GM23338 (cell line): ENCODE measurements at regions not wholly inside any gene's neighbourhood (a gene's known extent, or its start where the extent isn't known, plus 50 kb on each side); places are given as distances from the start of the nearest gene placed in this dataset.

Source experiments
- ATAC-seq: fragments of 200-7000 bp; cut with Tn5 transposase; 3 replicates; pipeline ENCODE4 v1.9.1; 2020
- DNase-seq: peaks from one replicate; pipeline ENCODE4 v3.0.0-alpha.2; 2015; ENCODE audit warnings: low spot score
- H2AFZ ChIP-seq: fragments of 200-600 bp; sonication (generic); 2 replicates; pipeline ENCODE4 v1.8.0; 2016; ENCODE audit warnings: antibody characterized with exemption, mild to moderate bottlenecking, moderate library complexity
- H3F3A ChIP-seq: fragments of 200-600 bp; sonication (generic); replicated peaks from 2 replicates; pipeline ENCODE4 v1.8.0; 2017; ENCODE audit warnings: antibody characterized with exemption, mixed run types, low read depth
- H3K27ac ChIP-seq: fragments of 200-600 bp; sonication (generic); 2 replicates; pipeline ENCODE4 v1.6.1; 2016; ENCODE audit warnings: low read depth
- H3K27me3 ChIP-seq: fragments of 200-600 bp; sonication (generic); 2 replicates; pipeline ENCODE4 v1.8.0; 2016; ENCODE audit warnings: mild to moderate bottlenecking, mixed run types, moderate library complexity; ENCODE audit not compliant: insufficient read depth
- H3K36me3 ChIP-seq: fragments of 200-600 bp; sonication (generic); 2 replicates; pipeline ENCODE4 v1.8.0; 2016; ENCODE audit warnings: mild to moderate bottlenecking; ENCODE audit not compliant: insufficient read depth
- H3K4me1 ChIP-seq: fragments of 200-600 bp; sonication (generic); 2 replicates; pipeline ENCODE4 v1.8.0; 2016; ENCODE audit warnings: mild to moderate bottlenecking, moderate library complexity; ENCODE audit not compliant: insufficient read depth
- H3K4me2 ChIP-seq: fragments of 200-600 bp; sonication (generic); 2 replicates; pipeline ENCODE4 v1.7.1; 2017; ENCODE audit warnings: mixed run types
- H3K4me3 ChIP-seq: fragments of 200-600 bp; sonication (generic); 2 replicates; pipeline ENCODE4 v1.6.1; 2016; ENCODE audit warnings: mixed run types
- H3K79me2 ChIP-seq: fragments of 200-600 bp; sonication (generic); replicated peaks from 2 replicates; pipeline ENCODE4 v1.8.0; 2017; ENCODE audit warnings: mild to moderate bottlenecking; ENCODE audit not compliant: insufficient read depth
- H3K9me2 ChIP-seq: fragments of 200-600 bp; sonication (generic); 2 replicates; pipeline ENCODE4 v1.8.0; 2017; ENCODE audit not compliant: insufficient read depth
- H4K20me1 ChIP-seq: fragments of 200-600 bp; sonication (generic); replicated peaks from 2 replicates; pipeline ENCODE4 v1.8.0; 2017; ENCODE audit warnings: mild to moderate bottlenecking; ENCODE audit not compliant: insufficient read depth
- H3K27ac Mint-ChIP-seq: 2 replicates; pipeline ENCODE4 v1.8.0; 2020; ENCODE audit warnings: inconsistent platforms, mild to moderate bottlenecking, moderate library complexity, mixed read lengths
- H3K27me3 Mint-ChIP-seq: 3 replicates; pipeline ENCODE4 v1.8.0; 2022; ENCODE audit warnings: low read depth, mild to moderate bottlenecking, moderate library complexity, mixed read lengths, inconsistent platforms; ENCODE audit not compliant: insufficient read depth, poor library complexity
- H3K36me3 Mint-ChIP-seq: 3 replicates; pipeline ENCODE4 v1.8.0; 2021; ENCODE audit warnings: low read depth, mild to moderate bottlenecking, inconsistent platforms, moderate library complexity, mixed read lengths
- H3K4me1 Mint-ChIP-seq: 3 replicates; pipeline ENCODE4 v1.8.0; 2020; ENCODE audit warnings: mild to moderate bottlenecking, inconsistent platforms, mixed read lengths
- H3K4me3 Mint-ChIP-seq: 3 replicates; pipeline ENCODE4 v1.8.0; 2021; ENCODE audit warnings: moderate library complexity, mild to moderate bottlenecking, inconsistent platforms, mixed read lengths
- H3K9me3 Mint-ChIP-seq: 3 replicates; pipeline ENCODE4 v1.8.0; 2020; ENCODE audit warnings: moderate library complexity, mild to moderate bottlenecking, inconsistent platforms, mixed read lengths
- CREB1 ChIP-seq: fragments of 250-450 bp; sonication (Bioruptor Pico); IDR thresholded peaks from 2 replicates; pipeline ENCODE4 v1.5.0; 2020; ENCODE audit warnings: low read depth, mild to moderate bottlenecking, moderate library complexity
- EZH2 ChIP-seq: fragments of 200-600 bp; sonication (generic); IDR thresholded peaks from one replicate; pipeline ENCODE4 v1.8.0; 2017; ENCODE audit warnings: antibody characterized with exemption, mild to moderate bottlenecking, low read depth; ENCODE audit not compliant: unreplicated experiment
- EZH2phosphoT487 ChIP-seq: fragments of 200-600 bp; sonication (generic); IDR thresholded peaks from one replicate; pipeline ENCODE4 v1.8.1; 2018; ENCODE audit warnings: antibody characterized with exemption; ENCODE audit not compliant: unreplicated experiment
- JUNB ChIP-seq: IDR thresholded peaks from one replicate; pipeline ENCODE4 v1.6.1; 2016; ENCODE audit warnings: antibody characterized with exemption; ENCODE audit not compliant: unreplicated experiment
- NANOG ChIP-seq: IDR thresholded peaks from 2 replicates; pipeline ENCODE4 v1.6.1; 2016; ENCODE audit warnings: antibody characterized with exemption, borderline replicate concordance
- POLR2AphosphoS5 ChIP-seq: IDR thresholded peaks from 2 replicates; pipeline ENCODE4 v1.6.1; 2016; ENCODE audit warnings: antibody characterized with exemption, low read depth
- REST ChIP-seq: IDR thresholded peaks from one replicate; pipeline ENCODE4 v1.6.1; 2018; ENCODE audit warnings: antibody characterized with exemption; ENCODE audit not compliant: unreplicated experiment
- ZNF114 ChIP-seq: fragments of 250-450 bp; sonication (Bioruptor Pico); IDR thresholded peaks from 2 replicates; pipeline ENCODE4 v1.5.0; 2020; ENCODE audit warnings: mild to moderate bottlenecking, moderate library complexity
- ZNF331 ChIP-seq: fragments of 250-450 bp; sonication (Bioruptor Pico); IDR thresholded peaks from 2 replicates; pipeline ENCODE4 v1.5.0; 2020; ENCODE audit warnings: low read depth, mild to moderate bottlenecking, moderate library complexity
- TF ChIP-seq, protein P1 (sequence below): IDR thresholded peaks from 2 replicates; pipeline ENCODE4 v1.6.1; 2016; ENCODE audit warnings: antibody characterized with exemption
- TF ChIP-seq, protein P2 (sequence below): fragments of 250-450 bp; sonication (Bioruptor Pico); IDR thresholded peaks from 2 replicates; pipeline ENCODE4 v1.5.0; 2020; ENCODE audit warnings: mild to moderate bottlenecking, moderate library complexity
- TF ChIP-seq, protein P3 (sequence below), 2 experiments: fragments of 200-600 bp in 1 of 2; sonication (generic) in 1 of 2; conservative IDR thresholded peaks; 2 replicates each; pipeline versions ENCODE4 v1.5.1 to v1.6.1; 2016 to 2017; ENCODE audit warnings: antibody characterized with exemption in 2 of 2, low read depth in 2 of 2, mild to moderate bottlenecking in 2 of 2, moderate library complexity in 1 of 2

DNA sequence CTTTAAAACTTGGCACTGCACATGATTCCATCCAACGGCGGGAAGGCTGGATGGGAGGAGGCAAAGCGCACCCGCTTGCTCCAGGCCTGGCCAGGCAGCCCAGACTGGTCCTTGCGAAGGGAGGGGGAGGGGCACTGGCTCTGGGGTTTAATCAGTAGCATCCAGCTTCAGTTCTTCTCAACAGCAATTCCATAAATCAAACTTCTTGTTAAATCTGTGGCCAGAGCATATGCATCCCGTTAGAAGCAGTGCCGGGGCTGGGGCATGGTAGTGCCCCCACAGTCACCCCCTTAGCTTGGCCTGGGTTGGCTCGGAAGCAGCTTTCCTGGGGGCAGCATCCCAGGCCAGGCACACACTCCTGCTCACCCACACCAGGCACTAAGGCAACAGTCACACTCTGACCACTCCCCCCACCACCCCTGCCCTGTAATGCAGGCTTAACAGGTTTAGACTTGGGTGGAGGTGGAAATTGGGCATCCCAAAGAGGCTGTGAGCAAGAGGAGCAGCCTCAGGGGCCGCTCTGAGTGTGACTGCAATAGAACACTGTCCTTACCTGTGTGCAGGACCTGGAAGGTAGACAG lies 94.1 kb upstream of the CASZ1 start:
- Histone ChIP-seq H3F3A (0 out of 2 replicates have a peak, but pooled peaks cover 3% of the 10 kb centered on the region), H3K4me2 (0 out of 2 replicates have a peak overlapping the region, but pooled peaks have one; percentile 88), H3K27ac (no peak overlapping the region), H3K4me1 (peaks cover 17% of the 10 kb centered on the region; the same call in 1 of the 2 replicates), H3K4me3 (no peak overlapping the region), H3K36me3 (no peaks in the 10 kb centered on the region), H3K9me2 (no peaks in the 10 kb centered on the region), H3K79me2 (no peaks in the 10 kb centered on the region), H4K20me1 (no peaks in the 10 kb centered on the region; the same call in 1 of the 2 replicates), H3K27me3 (peaks cover 30% of the 10 kb centered on the region), H2AFZ (0 out of 2 replicates have a peak overlapping the region, but pooled peaks have one; percentile 59)
- Mint-ChIP-seq H3K4me3 (no peak overlapping the region; the same call in 2 of the 3 replicates), H3K4me1 (peaks cover 18% of the 10 kb centered on the region), H3K27ac (no peak overlapping the region), H3K36me3 (no peaks in the 10 kb centered on the region), H3K27me3 (peaks cover 22% of the 10 kb centered on the region), H3K9me3 (no peaks in the 10 kb centered on the region)
- peak; percentile 47 for ATAC-seq
- no peak for DNase-seq
- no peak for TF ChIP-seq REST
- TF ChIP-seq EZH2phosphoT487: no peak
- TF ChIP-seq, protein P1, sequence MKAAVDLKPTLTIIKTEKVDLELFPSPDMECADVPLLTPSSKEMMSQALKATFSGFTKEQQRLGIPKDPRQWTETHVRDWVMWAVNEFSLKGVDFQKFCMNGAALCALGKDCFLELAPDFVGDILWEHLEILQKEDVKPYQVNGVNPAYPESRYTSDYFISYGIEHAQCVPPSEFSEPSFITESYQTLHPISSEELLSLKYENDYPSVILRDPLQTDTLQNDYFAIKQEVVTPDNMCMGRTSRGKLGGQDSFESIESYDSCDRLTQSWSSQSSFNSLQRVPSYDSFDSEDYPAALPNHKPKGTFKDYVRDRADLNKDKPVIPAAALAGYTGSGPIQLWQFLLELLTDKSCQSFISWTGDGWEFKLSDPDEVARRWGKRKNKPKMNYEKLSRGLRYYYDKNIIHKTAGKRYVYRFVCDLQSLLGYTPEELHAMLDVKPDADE: no peak
- TF ChIP-seq CREB1 (CRISPR knock-in tag): no peak
- TF ChIP-seq EZH2: no peak
- TF ChIP-seq, protein P2, sequence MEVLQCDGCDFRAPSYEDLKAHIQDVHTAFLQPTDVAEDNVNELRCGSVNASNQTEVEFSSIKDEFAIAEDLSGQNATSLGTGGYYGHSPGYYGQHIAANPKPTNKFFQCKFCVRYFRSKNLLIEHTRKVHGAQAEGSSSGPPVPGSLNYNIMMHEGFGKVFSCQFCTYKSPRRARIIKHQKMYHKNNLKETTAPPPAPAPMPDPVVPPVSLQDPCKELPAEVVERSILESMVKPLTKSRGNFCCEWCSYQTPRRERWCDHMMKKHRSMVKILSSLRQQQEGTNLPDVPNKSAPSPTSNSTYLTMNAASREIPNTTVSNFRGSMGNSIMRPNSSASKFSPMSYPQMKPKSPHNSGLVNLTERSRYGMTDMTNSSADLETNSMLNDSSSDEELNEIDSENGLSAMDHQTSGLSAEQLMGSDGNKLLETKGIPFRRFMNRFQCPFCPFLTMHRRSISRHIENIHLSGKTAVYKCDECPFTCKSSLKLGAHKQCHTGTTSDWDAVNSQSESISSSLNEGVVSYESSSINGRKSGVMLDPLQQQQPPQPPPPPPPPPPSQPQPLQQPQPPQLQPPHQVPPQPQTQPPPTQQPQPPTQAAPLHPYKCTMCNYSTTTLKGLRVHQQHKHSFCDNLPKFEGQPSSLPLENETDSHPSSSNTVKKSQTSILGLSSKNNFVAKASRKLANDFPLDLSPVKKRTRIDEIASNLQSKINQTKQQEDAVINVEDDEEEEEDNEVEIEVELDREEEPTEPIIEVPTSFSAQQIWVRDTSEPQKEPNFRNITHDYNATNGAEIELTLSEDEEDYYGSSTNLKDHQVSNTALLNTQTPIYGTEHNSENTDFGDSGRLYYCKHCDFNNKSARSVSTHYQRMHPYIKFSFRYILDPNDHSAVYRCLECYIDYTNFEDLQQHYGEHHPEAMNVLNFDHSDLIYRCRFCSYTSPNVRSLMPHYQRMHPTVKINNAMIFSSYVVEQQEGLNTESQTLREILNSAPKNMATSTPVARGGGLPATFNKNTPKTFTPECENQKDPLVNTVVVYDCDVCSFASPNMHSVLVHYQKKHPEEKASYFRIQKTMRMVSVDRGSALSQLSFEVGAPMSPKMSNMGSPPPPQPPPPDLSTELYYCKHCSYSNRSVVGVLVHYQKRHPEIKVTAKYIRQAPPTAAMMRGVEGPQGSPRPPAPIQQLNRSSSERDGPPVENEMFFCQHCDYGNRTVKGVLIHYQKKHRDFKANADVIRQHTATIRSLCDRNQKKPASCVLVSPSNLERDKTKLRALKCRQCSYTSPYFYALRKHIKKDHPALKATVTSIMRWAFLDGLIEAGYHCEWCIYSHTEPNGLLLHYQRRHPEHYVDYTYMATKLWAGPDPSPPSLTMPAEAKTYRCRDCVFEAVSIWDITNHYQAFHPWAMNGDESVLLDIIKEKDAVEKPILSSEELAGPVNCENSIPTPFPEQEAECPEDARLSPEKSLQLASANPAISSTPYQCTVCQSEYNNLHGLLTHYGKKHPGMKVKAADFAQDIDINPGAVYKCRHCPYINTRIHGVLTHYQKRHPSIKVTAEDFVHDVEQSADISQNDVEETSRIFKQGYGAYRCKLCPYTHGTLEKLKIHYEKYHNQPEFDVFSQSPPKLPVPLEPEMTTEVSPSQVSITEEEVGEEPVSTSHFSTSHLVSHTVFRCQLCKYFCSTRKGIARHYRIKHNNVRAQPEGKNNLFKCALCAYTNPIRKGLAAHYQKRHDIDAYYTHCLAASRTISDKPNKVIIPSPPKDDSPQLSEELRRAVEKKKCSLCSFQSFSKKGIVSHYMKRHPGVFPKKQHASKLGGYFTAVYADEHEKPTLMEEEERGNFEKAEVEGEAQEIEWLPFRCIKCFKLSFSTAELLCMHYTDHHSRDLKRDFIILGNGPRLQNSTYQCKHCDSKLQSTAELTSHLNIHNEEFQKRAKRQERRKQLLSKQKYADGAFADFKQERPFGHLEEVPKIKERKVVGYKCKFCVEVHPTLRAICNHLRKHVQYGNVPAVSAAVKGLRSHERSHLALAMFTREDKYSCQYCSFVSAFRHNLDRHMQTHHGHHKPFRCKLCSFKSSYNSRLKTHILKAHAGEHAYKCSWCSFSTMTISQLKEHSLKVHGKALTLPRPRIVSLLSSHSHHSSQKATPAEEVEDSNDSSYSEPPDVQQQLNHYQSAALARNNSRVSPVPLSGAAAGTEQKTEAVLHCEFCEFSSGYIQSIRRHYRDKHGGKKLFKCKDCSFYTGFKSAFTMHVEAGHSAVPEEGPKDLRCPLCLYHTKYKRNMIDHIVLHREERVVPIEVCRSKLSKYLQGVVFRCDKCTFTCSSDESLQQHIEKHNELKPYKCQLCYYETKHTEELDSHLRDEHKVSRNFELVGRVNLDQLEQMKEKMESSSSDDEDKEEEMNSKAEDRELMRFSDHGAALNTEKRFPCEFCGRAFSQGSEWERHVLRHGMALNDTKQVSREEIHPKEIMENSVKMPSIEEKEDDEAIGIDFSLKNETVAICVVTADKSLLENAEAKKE (CRISPR knock-in tag): no peak
- TF ChIP-seq, protein P3, sequence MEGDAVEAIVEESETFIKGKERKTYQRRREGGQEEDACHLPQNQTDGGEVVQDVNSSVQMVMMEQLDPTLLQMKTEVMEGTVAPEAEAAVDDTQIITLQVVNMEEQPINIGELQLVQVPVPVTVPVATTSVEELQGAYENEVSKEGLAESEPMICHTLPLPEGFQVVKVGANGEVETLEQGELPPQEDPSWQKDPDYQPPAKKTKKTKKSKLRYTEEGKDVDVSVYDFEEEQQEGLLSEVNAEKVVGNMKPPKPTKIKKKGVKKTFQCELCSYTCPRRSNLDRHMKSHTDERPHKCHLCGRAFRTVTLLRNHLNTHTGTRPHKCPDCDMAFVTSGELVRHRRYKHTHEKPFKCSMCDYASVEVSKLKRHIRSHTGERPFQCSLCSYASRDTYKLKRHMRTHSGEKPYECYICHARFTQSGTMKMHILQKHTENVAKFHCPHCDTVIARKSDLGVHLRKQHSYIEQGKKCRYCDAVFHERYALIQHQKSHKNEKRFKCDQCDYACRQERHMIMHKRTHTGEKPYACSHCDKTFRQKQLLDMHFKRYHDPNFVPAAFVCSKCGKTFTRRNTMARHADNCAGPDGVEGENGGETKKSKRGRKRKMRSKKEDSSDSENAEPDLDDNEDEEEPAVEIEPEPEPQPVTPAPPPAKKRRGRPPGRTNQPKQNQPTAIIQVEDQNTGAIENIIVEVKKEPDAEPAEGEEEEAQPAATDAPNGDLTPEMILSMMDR (conservative IDR thresholded peaks at IDR 0.05; ENCODE audit: low read depth in 2 of 2): no peak
- no peak for TF ChIP-seq POLR2AphosphoS5
- TF ChIP-seq JUNB: no peak
- no peak for TF ChIP-seq ZNF331
- TF ChIP-seq ZNF114 (CRISPR knock-in tag): no peak
- TF ChIP-seq NANOG: no peak
